GM18499 (cell line): ENCODE measurements at regions not wholly inside any gene's neighbourhood (a gene's known extent, or its start where the extent isn't known, plus 50 kb on each side); places are given as distances from the start of the nearest gene placed in this dataset.

Experiments used
- ATAC-seq: cut with Tn5 transposase; IDR thresholded peaks from one replicate; pipeline ENCODE4 v1.9.1; 2021; ENCODE audit warnings: moderate number of reproducible peaks; ENCODE audit not compliant: insufficient read depth, unreplicated experiment

GRCh38 chr16:17901309-17901708 lies 430.5 kb upstream of the XYLT1 start:
- ATAC-seq = no peak

GRCh38 chr16:17899141-17899540 lies 428.4 kb upstream of the XYLT1 start:
- ATAC-seq = no peak

- ATAC-seq = no peak
These were observed 417.2 kb upstream of the XYLT1 start for GRCh38 chr16:17887963-17888362.

GRCh38 chr16:17885659-17886207 lies 415.0 kb upstream of the XYLT1 start:
- ATAC-seq = no peak

GRCh38 chr16:17877821-17878360 lies 407.1 kb upstream of the XYLT1 start:
- ATAC-seq = no peak

GRCh38 chr16:17866996-17867395 lies 396.2 kb upstream of the XYLT1 start:
- no peak for ATAC-seq

- no peak for ATAC-seq
These were observed 391.3 kb upstream of the XYLT1 start for GRCh38 chr16:17861981-17862479.

GRCh38 chr16:17858061-17858460 lies 387.3 kb upstream of the XYLT1 start:
- no peak for ATAC-seq

GRCh38 chr16:17853958-17854357 lies 383.2 kb upstream of the XYLT1 start:
- ATAC-seq = no peak

- ATAC-seq = no peak
These were observed 382.4 kb upstream of the XYLT1 start for GRCh38 chr16:17852977-17853702.

GRCh38 chr16:17850581-17851250 lies 380.0 kb upstream of the XYLT1 start:
- no peak for ATAC-seq

GRCh38 chr16:17847234-17847795 lies 376.6 kb upstream of the XYLT1 start:
- ATAC-seq = no peak

GRCh38 chr16:17846030-17846429 lies 375.3 kb upstream of the XYLT1 start:
- no peak for ATAC-seq

- no peak for ATAC-seq
These were observed 374.3 kb upstream of the XYLT1 start for GRCh38 chr16:17845031-17845430.

GRCh38 chr16:17843905-17844304 lies 373.1 kb upstream of the XYLT1 start:
- no peak for ATAC-seq

- ATAC-seq = no peak
These were observed 369.1 kb upstream of the XYLT1 start for GRCh38 chr16:17839907-17840306.

GRCh38 chr16:17839272-17839671 lies 368.5 kb upstream of the XYLT1 start:
- ATAC-seq = no peak

GRCh38 chr16:17836868-17837602 lies 366.3 kb upstream of the XYLT1 start:
- ATAC-seq = no peak

- ATAC-seq = no peak
These were observed 364.5 kb upstream of the XYLT1 start for GRCh38 chr16:17835118-17835876.

- no peak for ATAC-seq
These were observed 362.0 kb upstream of the XYLT1 start for GRCh38 chr16:17832738-17833137.
